ENCODE measurements at regions not wholly inside any gene's neighbourhood (a gene's known extent, or its start where the extent isn't known, plus 50 kb on each side); places are given as distances from the start of the nearest gene placed in this dataset.

- Histone ChIP-seq H3K9me3 (ENCODE audit: low read depth, low read length) (no peaks in the 10 kb centered on the region), H3K9ac (ENCODE audit: insufficient read length) (no peak overlapping the region), H3K4me3 (no peak overlapping the region), H3K27ac (no peak overlapping the region), H3K36me3 (ENCODE audit: insufficient read depth, low read length) (no peaks in the 10 kb centered on the region)
- TF ChIP-seq FOXP2 (optimal IDR thresholded peaks at IDR 0.05; ENCODE audit: control extremely low read depth, extremely low read length, insufficient read depth) (no peak), POLR2AphosphoS5 (IDR thresholded peaks at IDR 0.05; ENCODE audit: borderline replicate concordance, low read depth, low read length) (no peak), EZH2 (IDR thresholded peaks at IDR 0.05) (no peak)
- DNase-seq (ENCODE audit: low read depth, low spot score) = no peak
These were observed 150.4 kb downstream of the JCAD start for GRCh38 chr10:29908962-29909361.

GRCh38 chr10:29900865-29901264 lies 158.5 kb downstream of the JCAD start:
- Histone ChIP-seq H3K27ac (no peak overlapping the region), H3K4me3 (no peak overlapping the region), H3K9me3 (ENCODE audit: low read depth, low read length) (no peaks in the 10 kb centered on the region), H3K9ac (ENCODE audit: insufficient read length) (no peak overlapping the region), H3K36me3 (ENCODE audit: insufficient read depth, low read length) (no peaks in the 10 kb centered on the region)
- no peak for TF ChIP-seq POLR2AphosphoS5 (IDR thresholded peaks at IDR 0.05; ENCODE audit: borderline replicate concordance, low read depth, low read length)
- TF ChIP-seq FOXP2 (optimal IDR thresholded peaks at IDR 0.05; ENCODE audit: control extremely low read depth, extremely low read length, insufficient read depth) = no peak
- no peak for TF ChIP-seq EZH2 (IDR thresholded peaks at IDR 0.05)
- no peak for DNase-seq (ENCODE audit: low read depth, low spot score)

- Histone ChIP-seq H3K9ac (ENCODE audit: insufficient read length) (no peak overlapping the region), H3K4me3 (no peak overlapping the region), H3K9me3 (ENCODE audit: low read depth, low read length) (no peaks in the 10 kb centered on the region), H3K27ac (no peak overlapping the region), H3K36me3 (ENCODE audit: insufficient read depth, low read length) (no peaks in the 10 kb centered on the region)
- no peak for DNase-seq (ENCODE audit: low read depth, low spot score)
- no peak for TF ChIP-seq POLR2AphosphoS5 (IDR thresholded peaks at IDR 0.05; ENCODE audit: borderline replicate concordance, low read depth, low read length)
- TF ChIP-seq FOXP2 (optimal IDR thresholded peaks at IDR 0.05; ENCODE audit: control extremely low read depth, extremely low read length, insufficient read depth) = no peak
- TF ChIP-seq EZH2 (IDR thresholded peaks at IDR 0.05) = no peak
These were observed 161.2 kb downstream of the JCAD start for GRCh38 chr10:29897999-29898716.

GRCh38 chr10:29897430-29897829 lies 162.0 kb downstream of the JCAD start:
- Histone ChIP-seq H3K27ac (no peak overlapping the region), H3K36me3 (ENCODE audit: insufficient read depth, low read length) (no peaks in the 10 kb centered on the region), H3K4me3 (no peak overlapping the region), H3K9me3 (ENCODE audit: low read depth, low read length) (no peaks in the 10 kb centered on the region), H3K9ac (ENCODE audit: insufficient read length) (no peak overlapping the region)
- TF ChIP-seq EZH2 (IDR thresholded peaks at IDR 0.05) (no peak), POLR2AphosphoS5 (IDR thresholded peaks at IDR 0.05; ENCODE audit: borderline replicate concordance, low read depth, low read length) (no peak), FOXP2 (optimal IDR thresholded peaks at IDR 0.05; ENCODE audit: control extremely low read depth, extremely low read length, insufficient read depth) (no peak)
- no peak for DNase-seq (ENCODE audit: low read depth, low spot score)

- Histone ChIP-seq H3K4me3 (no peak overlapping the region), H3K9ac (ENCODE audit: insufficient read length) (no peak overlapping the region), H3K9me3 (ENCODE audit: low read depth, low read length) (no peaks in the 10 kb centered on the region), H3K27ac (no peak overlapping the region), H3K36me3 (ENCODE audit: insufficient read depth, low read length) (no peaks in the 10 kb centered on the region)
- DNase-seq (ENCODE audit: low read depth, low spot score) = no peak
- TF ChIP-seq FOXP2 (optimal IDR thresholded peaks at IDR 0.05; ENCODE audit: control extremely low read depth, extremely low read length, insufficient read depth) = no peak
- no peak for TF ChIP-seq EZH2 (IDR thresholded peaks at IDR 0.05)
- TF ChIP-seq POLR2AphosphoS5 (IDR thresholded peaks at IDR 0.05; ENCODE audit: borderline replicate concordance, low read depth, low read length) = no peak
These were observed 163.3 kb downstream of the JCAD start for GRCh38 chr10:29896053-29896452.

GRCh38 chr10:29895456-29895855 lies 163.9 kb downstream of the JCAD start:
- TF ChIP-seq FOXP2 (optimal IDR thresholded peaks at IDR 0.05; ENCODE audit: control extremely low read depth, extremely low read length, insufficient read depth) (no peak), POLR2AphosphoS5 (IDR thresholded peaks at IDR 0.05; ENCODE audit: borderline replicate concordance, low read depth, low read length) (no peak), EZH2 (IDR thresholded peaks at IDR 0.05) (no peak)
- no peak for DNase-seq (ENCODE audit: low read depth, low spot score)
- Histone ChIP-seq H3K27ac (no peak overlapping the region), H3K4me3 (no peak overlapping the region), H3K9ac (ENCODE audit: insufficient read length) (no peak overlapping the region), H3K9me3 (ENCODE audit: low read depth, low read length) (no peaks in the 10 kb centered on the region), H3K36me3 (ENCODE audit: insufficient read depth, low read length) (no peaks in the 10 kb centered on the region)

GRCh38 chr10:29888321-29888720 lies 171.1 kb downstream of the JCAD start:
- H3K4me3 ChIP-seq = no peak overlapping the region
- DNase-seq (ENCODE audit: low read depth, low spot score) = no peak
- no peak overlapping the region for H3K9ac ChIP-seq (ENCODE audit: insufficient read length)
- H3K36me3 ChIP-seq (ENCODE audit: insufficient read depth, low read length) = no peaks in the 10 kb centered on the region
- H3K9me3 ChIP-seq (ENCODE audit: low read depth, low read length) = no peaks in the 10 kb centered on the region
- TF ChIP-seq FOXP2 (optimal IDR thresholded peaks at IDR 0.05; ENCODE audit: control extremely low read depth, extremely low read length, insufficient read depth) (no peak), EZH2 (IDR thresholded peaks at IDR 0.05) (no peak), POLR2AphosphoS5 (IDR thresholded peaks at IDR 0.05; ENCODE audit: borderline replicate concordance, low read depth, low read length) (no peak)
- H3K27ac ChIP-seq = no peak overlapping the region

- Histone ChIP-seq H3K27ac (no peak overlapping the region), H3K9me3 (ENCODE audit: low read depth, low read length) (no peaks in the 10 kb centered on the region)
These were observed 173.1 kb downstream of the JCAD start for GRCh38 chr10:29886299-29886698.

GRCh38 chr10:29883231-29883630 lies 176.2 kb downstream of the JCAD start:
- Histone ChIP-seq H3K27ac (no peak overlapping the region), H3K4me3 (no peak overlapping the region), H3K9me3 (ENCODE audit: low read depth, low read length) (no peaks in the 10 kb centered on the region), H3K9ac (ENCODE audit: insufficient read length) (no peak overlapping the region), H3K36me3 (ENCODE audit: insufficient read depth, low read length) (no peaks in the 10 kb centered on the region)
- no peak for DNase-seq (ENCODE audit: low read depth, low spot score)
- no peak for TF ChIP-seq POLR2AphosphoS5 (IDR thresholded peaks at IDR 0.05; ENCODE audit: borderline replicate concordance, low read depth, low read length)
- no peak for TF ChIP-seq FOXP2 (optimal IDR thresholded peaks at IDR 0.05; ENCODE audit: control extremely low read depth, extremely low read length, insufficient read depth)
- TF ChIP-seq EZH2 (IDR thresholded peaks at IDR 0.05) = no peak

More at GRCh38 chr10:29886299-29886698, 173.1 kb downstream of the JCAD start:
- Histone ChIP-seq H3K4me3 (no peak overlapping the region), H3K9ac (ENCODE audit: insufficient read length) (no peak overlapping the region), H3K36me3 (ENCODE audit: insufficient read depth, low read length) (no peaks in the 10 kb centered on the region)
- TF ChIP-seq EZH2 (IDR thresholded peaks at IDR 0.05) = no peak
- TF ChIP-seq POLR2AphosphoS5 (IDR thresholded peaks at IDR 0.05; ENCODE audit: borderline replicate concordance, low read depth, low read length) = no peak
- no peak for TF ChIP-seq FOXP2 (optimal IDR thresholded peaks at IDR 0.05; ENCODE audit: control extremely low read depth, extremely low read length, insufficient read depth)
- DNase-seq (ENCODE audit: low read depth, low spot score) = no peak

All from SK-N-MC (cell line).